ENCODE measurements at regions not wholly inside any gene's neighbourhood (a gene's known extent, or its start where the extent isn't known, plus 50 kb on each side); places are given as distances from the start of the nearest gene placed in this dataset.

GRCh38 chr1:233444484-233444883 is 117.0 kb downstream of the MAP3K21 start:
- Histone ChIP-seq H3K4me3 (replicated peaks in 1 of 2; ENCODE audit: low read depth in 1 of 2, low read length in 2 of 2) (no peak overlapping the region), H3K4me2 (ENCODE audit: low read length) (no peak overlapping the region), H4K20me1 (ENCODE audit: insufficient read depth) (no peaks in the 10 kb centered on the region), H3K9me2 (ENCODE audit: insufficient read depth) (no peaks in the 10 kb centered on the region), H3K36me3 (ENCODE audit: control insufficient read depth in 1 of 2, insufficient read depth in 2 of 2, low read length in 2 of 2) (no peaks in the 10 kb centered on the region), H2AFZ (ENCODE audit: low read depth, low read length, poor library complexity, severe bottlenecking) (no peak overlapping the region), H3K27me3 (ENCODE audit: insufficient read depth, low read length) (no peaks in the 10 kb centered on the region), H3K4me1 (ENCODE audit: control insufficient read depth in 1 of 2, insufficient read depth in 2 of 2, low read length in 2 of 2) (peaks cover 0 to 14% of the 10 kb centered on the region in 2 experiments; a peak in 2 of 4 replicates), H3K79me2 (ENCODE audit: insufficient read depth, low read length) (no peaks in the 10 kb centered on the region), H3K27ac (ENCODE audit: low read depth, low read length) (no peak overlapping the region), H3K9me3 (ENCODE audit: control insufficient read depth in 1 of 2, insufficient read depth in 1 of 2, low read depth in 1 of 2, low read length in 2 of 2) (no peaks in the 10 kb centered on the region), H3K9ac (ENCODE audit: low read length) (no peak overlapping the region)
- ChIA-PET RAD21 (ENCODE audit: low non-redundant PET in 1 of 2, low total read pairs in 2 of 2, uncharacterized antibody in 2 of 2, unreplicated experiment in 2 of 2) (interaction anchor here in 1 of 2 experiments (0.7 kb wide), 1 partner anchor 763 kb away, joined by 3 read pairs; no protein-coding TSS in a partner anchor), CTCF (interaction anchor here (1.1 kb wide), 1 partner anchor 667 kb away, joined by 3 read pairs; no protein-coding TSS in a partner anchor), POLR2A (no interaction called here)
- intact Hi-C loops (cut with micrococcal nuclease), result loop anchor here (5.0 kb wide), 1 partner anchor 142 kb away; no protein-coding TSS in a partner anchor
- TF ChIP-seq POLR2A (IDR thresholded peaks at IDR 0.05; ENCODE audit: borderline replicate concordance, extremely low read depth, insufficient read depth, insufficient read length) (no peak), CBX3 (IDR thresholded peaks at IDR 0.05; ENCODE audit: low read depth) (no peak), SRF (IDR thresholded peaks at IDR 0.05; ENCODE audit: low read depth) (no peak), POLR2AphosphoS5 (IDR thresholded peaks at IDR 0.05; ENCODE audit: low read depth, low read length) (no peak)
- BruUV-seq (replicated peaks), result no TSS peak
- ATAC-seq (no peak), DNase-seq (ENCODE audit: low read depth, low spot score) (no peak)

GRCh38 chr1:233445737-233446136 is 118.2 kb downstream of the MAP3K21 start:
- intact Hi-C loops (cut with micrococcal nuclease), result no loop called here
- Histone ChIP-seq H3K36me3 (ENCODE audit: control insufficient read depth in 1 of 2, insufficient read depth in 2 of 2, low read length in 2 of 2) (no peaks in the 10 kb centered on the region), H3K4me1 (ENCODE audit: control insufficient read depth in 1 of 2, insufficient read depth in 2 of 2, low read length in 2 of 2) (peaks cover 0 to 14% of the 10 kb centered on the region in 2 experiments; a peak in 2 of 4 replicates), H2AFZ (ENCODE audit: low read depth, low read length, poor library complexity, severe bottlenecking) (no peak overlapping the region), H3K9me2 (ENCODE audit: insufficient read depth) (no peaks in the 10 kb centered on the region), H3K9me3 (ENCODE audit: control insufficient read depth in 1 of 2, insufficient read depth in 1 of 2, low read depth in 1 of 2, low read length in 2 of 2) (no peaks in the 10 kb centered on the region), H3K4me3 (replicated peaks in 1 of 2; ENCODE audit: low read depth in 1 of 2, low read length in 2 of 2) (no peak overlapping the region), H3K27me3 (ENCODE audit: insufficient read depth, low read length) (no peaks in the 10 kb centered on the region), H4K20me1 (ENCODE audit: insufficient read depth) (no peaks in the 10 kb centered on the region), H3K79me2 (ENCODE audit: insufficient read depth, low read length) (no peaks in the 10 kb centered on the region), H3K27ac (ENCODE audit: low read depth, low read length) (no peak overlapping the region), H3K9ac (ENCODE audit: low read length) (no peak overlapping the region), H3K4me2 (ENCODE audit: low read length) (no peak overlapping the region)
- RAD21 ChIA-PET (ENCODE audit: low non-redundant PET in 1 of 2, low total read pairs in 2 of 2, uncharacterized antibody in 2 of 2, unreplicated experiment in 2 of 2), result no interaction called here
- DNase-seq (ENCODE audit: low read depth, low spot score) (no peak), ATAC-seq (no peak)
- CTCF ChIA-PET, result no interaction called here
- no peak for TF ChIP-seq ZNF274 (IDR thresholded peaks at IDR 0.05; ENCODE audit: low read depth, low read length)
- TF ChIP-seq SIN3A (IDR thresholded peaks at IDR 0.05; ENCODE audit: low read depth), result no peak
- no peak for TF ChIP-seq RAD21 (IDR thresholded peaks at IDR 0.05; ENCODE audit: low read depth)
- no peak for TF ChIP-seq JUND (IDR thresholded peaks at IDR 0.05)
- TF ChIP-seq, protein P1, sequence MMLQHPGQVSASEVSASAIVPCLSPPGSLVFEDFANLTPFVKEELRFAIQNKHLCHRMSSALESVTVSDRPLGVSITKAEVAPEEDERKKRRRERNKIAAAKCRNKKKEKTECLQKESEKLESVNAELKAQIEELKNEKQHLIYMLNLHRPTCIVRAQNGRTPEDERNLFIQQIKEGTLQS (IDR thresholded peaks at IDR 0.05), result no peak
- POLR2A ChIA-PET, result no interaction called here
- BruUV-seq (replicated peaks), result no TSS peak
